WI38 (cell line): ENCODE measurements at regions not wholly inside any gene's neighbourhood (a gene's known extent, or its start where the extent isn't known, plus 50 kb on each side); places are given as distances from the start of the nearest gene placed in this dataset.

Experiments used
- H3K4me3 ChIP-seq: 2 replicates; pipeline ENCODE4 v1.5.1; 2011; ENCODE audit warnings: low read depth, mild to moderate bottlenecking, control low read depth, low read length
- CTCF ChIP-seq: IDR thresholded peaks from 2 replicates; pipeline ENCODE4 v1.5.1; 2012; ENCODE audit warnings: low read depth, mild to moderate bottlenecking, control low read depth, low read length

GRCh38 chr6:156461647-156462046, 315.5 kb upstream of the ARID1B start:
- TF ChIP-seq CTCF = no peak
- H3K4me3 ChIP-seq = no peak overlapping the region

- no peak overlapping the region for H3K4me3 ChIP-seq
- no peak for TF ChIP-seq CTCF
Measured at GRCh38 chr6:156457601-156458000, 319.6 kb upstream of the ARID1B start.

- no peak for TF ChIP-seq CTCF
- H3K4me3 ChIP-seq = no peak overlapping the region
Measured at GRCh38 chr6:156455847-156456246, 321.3 kb upstream of the ARID1B start.

- no peak for TF ChIP-seq CTCF
- H3K4me3 ChIP-seq = no peak overlapping the region
Measured at GRCh38 chr6:156454867-156455266, 322.3 kb upstream of the ARID1B start.

GRCh38 chr6:156451726-156452125, 325.5 kb upstream of the ARID1B start:
- no peak for TF ChIP-seq CTCF

GRCh38 chr6:156451088-156451487, 326.1 kb upstream of the ARID1B start:
- H3K4me3 ChIP-seq = no peak overlapping the region
- TF ChIP-seq CTCF = no peak

More at GRCh38 chr6:156451726-156452125, 325.5 kb upstream of the ARID1B start:
- no peak overlapping the region for H3K4me3 ChIP-seq

- TF ChIP-seq CTCF = no peak
- no peak overlapping the region for H3K4me3 ChIP-seq
Measured at GRCh38 chr6:156450421-156450820, 326.8 kb upstream of the ARID1B start.
